ENCODE measurements at regions not wholly inside any gene's neighbourhood (a gene's known extent, or its start where the extent isn't known, plus 50 kb on each side); places are given as distances from the start of the nearest gene placed in this dataset.

DNA sequence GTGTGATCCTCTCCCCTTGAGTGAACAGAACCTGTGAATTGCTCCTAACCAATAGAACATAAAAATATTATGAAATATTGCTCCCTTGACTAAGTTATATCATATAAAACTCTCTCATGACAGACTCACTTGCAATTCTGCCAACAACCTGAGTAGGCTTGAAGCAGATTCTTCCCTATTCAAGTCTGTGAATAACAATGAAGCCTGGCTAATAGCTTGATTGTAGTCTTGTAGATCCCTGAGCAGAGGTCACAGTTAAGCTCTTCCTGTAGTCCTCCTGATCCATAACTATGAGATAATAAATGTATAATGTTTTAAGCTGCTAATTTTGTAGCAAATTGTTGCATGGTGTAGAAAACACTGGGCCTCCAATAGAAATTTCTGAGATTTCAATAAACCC, 540.1 kb upstream of the TENM4 start:
- DNase-seq, result no peak

DNA sequence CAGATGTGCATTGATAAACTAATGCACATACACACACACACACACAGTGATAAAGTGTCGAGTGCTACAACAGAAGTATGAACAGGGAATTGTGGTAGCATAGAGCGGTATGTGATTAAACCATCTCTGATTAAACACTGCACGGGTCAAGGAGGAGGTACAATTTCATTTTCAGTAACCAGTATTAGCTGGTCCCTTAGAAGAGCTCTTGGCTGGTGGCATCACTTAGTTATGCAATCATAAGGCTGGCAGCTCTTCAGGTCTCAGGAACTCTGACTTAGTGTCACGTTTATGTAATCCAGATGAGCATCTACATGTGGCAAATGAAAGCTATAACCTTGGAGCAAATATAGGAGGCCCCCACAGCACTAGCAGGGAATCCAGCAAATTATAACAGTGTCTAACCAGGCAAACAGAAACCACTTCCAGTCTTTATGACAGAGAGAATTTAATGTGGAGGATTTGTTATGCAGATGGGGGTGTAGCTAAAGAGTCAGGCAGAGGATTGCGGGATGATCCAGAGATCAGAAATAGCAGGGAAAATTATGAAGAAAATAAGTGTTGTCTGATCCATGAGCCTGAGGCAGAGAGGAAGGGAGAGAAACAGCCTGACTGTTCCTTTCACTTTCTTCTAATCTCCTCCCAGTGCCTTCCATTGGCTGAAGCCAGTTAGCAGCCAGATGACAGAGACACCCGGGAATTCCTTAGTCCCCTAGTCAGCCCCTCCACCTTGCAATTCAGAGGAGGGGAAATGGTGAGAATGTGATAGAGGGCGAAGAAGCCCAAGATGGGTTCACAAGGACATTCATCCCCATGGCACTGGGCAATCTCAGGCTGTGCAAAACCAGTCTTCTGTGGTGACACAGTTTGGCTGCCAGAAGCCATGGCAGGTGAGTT, 533.1 kb upstream of the TENM4 start:
- no peak for DNase-seq

GRCh38 chr11:79971255-79971654, 530.4 kb upstream of the TENM4 start:
- DNase-seq, result no peak

DNA sequence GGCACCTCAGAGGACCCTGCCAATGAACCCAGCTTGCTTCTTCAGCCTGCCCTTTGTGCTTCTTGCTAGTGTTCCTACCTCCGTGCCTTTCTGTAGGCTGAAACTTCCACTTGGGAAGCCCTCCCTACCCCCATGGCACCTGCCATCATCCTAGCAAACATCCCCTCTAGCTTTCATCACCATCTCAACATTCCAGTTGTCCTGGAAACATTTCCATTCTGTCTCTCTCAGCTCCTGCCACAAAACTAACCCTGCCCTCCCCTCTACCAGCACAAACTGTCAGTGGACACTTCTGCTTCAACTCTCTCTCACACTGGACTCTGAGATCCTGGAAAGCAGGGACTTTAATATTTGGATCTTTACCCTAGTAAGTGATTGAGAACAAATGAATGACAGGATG, 525.8 kb upstream of the TENM4 start:
- no peak for DNase-seq

- DNase-seq, result no peak
Measured at GRCh38 chr11:79963856-79964645, 523.2 kb upstream of the TENM4 start.

GRCh38 chr11:79960461-79960860, 519.6 kb upstream of the TENM4 start:
- DNase-seq, result no peak

DNA sequence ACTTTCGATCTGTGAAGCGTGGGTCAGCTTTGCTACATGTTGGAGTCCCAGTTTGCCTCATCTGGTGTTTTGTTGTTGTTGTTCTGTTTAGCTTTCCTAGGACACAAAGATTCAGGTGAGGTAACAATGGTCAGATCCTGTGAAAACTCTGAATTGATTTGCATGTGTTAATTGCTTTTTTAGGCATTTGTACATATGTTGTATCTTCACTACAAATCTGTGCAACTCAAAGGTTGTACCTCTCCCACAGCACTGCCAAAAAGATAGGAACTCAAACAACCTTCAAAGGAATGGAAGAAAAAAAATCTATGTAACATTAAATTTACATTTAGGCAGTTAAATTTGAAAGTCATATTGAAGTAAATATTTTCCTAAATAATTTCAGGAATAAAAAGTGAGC, 518.5 kb upstream of the TENM4 start:
- DNase-seq, result no peak

DNA sequence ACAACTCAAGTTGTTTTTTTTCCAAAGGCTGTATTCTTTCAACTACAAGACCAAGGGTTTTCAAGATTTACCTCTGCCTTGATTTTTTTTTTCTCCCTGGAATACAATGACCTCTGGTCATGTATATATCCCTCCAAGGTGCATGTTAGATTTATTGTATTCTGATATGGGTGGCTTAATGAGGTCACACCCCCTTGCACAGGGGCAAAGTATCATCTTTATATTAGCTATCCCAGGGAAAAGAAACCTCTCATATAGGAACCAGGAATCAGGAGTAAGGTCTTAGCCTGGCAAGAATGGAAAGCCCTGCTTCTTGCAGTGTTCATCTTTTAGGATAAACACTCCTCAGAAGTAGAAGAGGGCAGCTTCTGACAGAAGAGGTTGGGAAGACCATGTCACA, 516.9 kb upstream of the TENM4 start:
- no peak for DNase-seq

GRCh38 chr11:79956061-79956460, 515.2 kb upstream of the TENM4 start:
- DNase-seq, result no peak

- DNase-seq, result no peak
Measured at GRCh38 chr11:79953629-79954028, 512.8 kb upstream of the TENM4 start.

DNA sequence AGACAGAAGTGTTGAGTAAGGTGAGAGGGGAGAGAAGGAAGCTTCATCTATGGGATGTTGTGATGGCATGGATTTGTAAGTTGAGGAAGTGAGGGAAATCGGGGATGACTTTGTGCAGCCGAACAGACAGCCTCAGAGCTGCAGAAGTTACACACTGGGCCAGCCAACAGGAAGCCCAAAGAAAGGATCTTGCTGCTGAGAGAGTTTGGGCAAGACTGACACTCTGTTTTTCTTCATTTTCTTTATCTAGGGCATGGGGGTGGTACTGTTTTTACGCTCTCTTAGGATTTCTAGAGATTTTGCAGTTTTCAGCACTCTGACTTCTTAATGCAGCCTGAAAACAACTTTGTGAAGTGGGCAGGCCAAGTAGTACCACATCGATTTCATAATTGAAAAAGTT, 509.9 kb upstream of the TENM4 start:
- no peak for DNase-seq

DNA sequence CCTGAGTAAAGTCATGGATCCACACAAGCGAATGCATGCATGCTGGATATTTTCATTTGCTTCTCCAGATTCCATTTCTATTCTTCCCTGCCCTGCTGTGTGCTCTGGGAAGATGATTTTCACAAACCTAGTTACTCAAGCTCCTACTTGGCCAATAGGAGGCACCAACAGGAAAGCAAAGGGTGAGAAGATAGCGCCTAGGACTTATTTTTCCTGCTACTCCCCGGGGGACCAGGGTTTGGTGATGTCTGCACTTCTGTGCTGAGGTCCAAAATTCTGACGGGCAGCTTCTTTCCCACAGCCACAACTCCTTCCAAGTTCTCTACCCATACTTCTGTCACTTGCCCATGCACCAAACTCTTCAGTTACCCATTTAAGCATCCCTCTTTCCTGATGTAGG, 509.3 kb upstream of the TENM4 start:
- no peak for DNase-seq

GRCh38 chr11:79949574-79949973, 508.7 kb upstream of the TENM4 start:
- no peak for DNase-seq

GRCh38 chr11:79942646-79943045, 501.8 kb upstream of the TENM4 start:
- DNase-seq, result no peak

- no peak for DNase-seq
Measured at GRCh38 chr11:79942090-79942489, 501.3 kb upstream of the TENM4 start.

- no peak for DNase-seq
Measured at GRCh38 chr11:79940974-79941735, 500.3 kb upstream of the TENM4 start.

DNA sequence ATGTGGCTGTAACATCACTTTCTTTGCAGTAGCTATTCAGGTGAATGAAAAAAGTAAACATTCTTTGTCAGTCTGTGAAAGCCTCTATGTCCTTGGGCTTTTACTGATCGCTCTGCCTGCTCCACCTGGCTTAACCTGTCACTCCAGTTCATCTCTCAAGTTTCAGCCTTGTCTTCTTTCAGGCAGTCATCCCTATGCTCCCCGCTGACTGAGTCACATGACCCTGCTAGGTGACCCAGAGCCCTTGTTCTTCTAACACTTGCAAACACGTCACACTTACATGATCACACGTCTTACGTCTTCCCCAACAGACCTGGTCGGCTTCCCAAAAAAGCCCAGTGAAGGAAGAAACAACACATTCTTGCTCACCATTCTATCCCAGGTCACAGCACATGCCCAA, 499.3 kb upstream of the TENM4 start:
- DNase-seq, result no peak

DNA sequence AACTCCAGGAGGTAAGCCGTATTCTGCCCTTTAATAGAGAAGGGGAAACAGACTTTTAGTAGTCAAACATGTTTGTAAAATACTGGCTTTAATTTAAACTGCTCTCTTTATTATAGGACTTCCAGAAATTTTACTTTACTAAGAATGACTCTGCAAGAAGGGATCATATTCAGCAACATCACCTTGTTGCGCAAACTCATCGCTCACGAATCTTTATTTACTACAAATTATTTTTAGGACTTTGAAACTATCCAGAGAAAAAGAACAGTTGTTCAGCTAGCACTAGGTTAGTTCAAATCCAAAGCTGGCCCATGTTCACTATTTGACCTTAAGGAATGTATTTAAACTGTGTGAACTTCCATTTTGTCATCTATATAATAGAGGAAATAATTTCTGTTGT, 498.3 kb upstream of the TENM4 start:
- DNase-seq, result no peak

DNA sequence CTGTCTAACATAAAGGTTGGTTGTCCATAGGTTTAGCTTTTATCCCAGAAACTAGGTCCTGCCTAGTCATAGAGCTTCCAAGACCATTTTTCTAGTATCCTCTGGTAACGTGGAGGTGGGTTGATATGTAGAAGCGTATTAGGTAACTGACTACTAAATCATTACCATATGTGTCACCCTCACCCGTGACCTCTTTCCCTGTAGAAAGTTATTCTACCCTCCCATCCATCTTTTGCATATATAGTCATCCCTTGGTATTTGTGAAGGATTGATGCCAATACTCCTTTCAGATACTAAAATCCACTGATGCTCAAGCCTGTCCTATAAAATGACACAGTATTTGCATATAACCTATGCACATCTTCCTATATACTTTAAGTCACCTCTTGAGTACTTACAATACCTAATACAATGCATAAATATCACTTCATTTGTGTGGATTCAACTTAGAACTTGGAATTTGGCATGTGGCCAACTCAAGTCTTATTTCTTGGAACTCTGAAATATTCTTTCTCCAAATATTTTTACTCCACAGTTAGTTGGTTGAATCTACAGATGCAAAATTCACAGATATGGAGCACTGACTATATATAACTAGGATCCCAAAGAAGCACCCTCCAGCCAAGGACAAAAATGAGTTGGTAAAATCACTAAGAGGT, 497.0 kb upstream of the TENM4 start:
- DNase-seq, result no peak

- DNase-seq, result no peak
Measured at GRCh38 chr11:79932612-79933011, 491.8 kb upstream of the TENM4 start.

- no peak for DNase-seq
Measured at GRCh38 chr11:79931692-79932091, 490.9 kb upstream of the TENM4 start.

- no peak for DNase-seq
Measured at GRCh38 chr11:79926707-79927106, 485.9 kb upstream of the TENM4 start.

DNA sequence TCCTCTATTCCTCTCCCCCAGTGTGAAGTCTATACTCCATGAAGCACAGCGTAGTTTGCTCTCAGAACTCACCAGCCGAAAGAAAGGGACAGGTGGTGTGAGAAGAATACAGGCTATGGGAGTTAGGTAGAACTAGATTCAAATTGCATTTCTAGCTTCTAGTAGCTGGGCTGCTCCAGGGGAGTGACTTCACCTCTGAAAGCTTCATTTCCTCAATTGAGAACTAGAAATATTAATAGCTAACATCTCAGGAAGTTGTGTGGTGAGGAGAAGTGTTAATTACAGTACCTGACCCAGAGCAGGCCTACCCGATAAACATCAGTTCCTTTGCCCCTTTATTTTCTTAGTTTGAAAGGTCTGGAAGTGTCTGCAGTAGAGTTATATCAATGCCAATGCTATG, 484.7 kb upstream of the TENM4 start:
- DNase-seq, result no peak
